ENCODE measurements at regions not wholly inside any gene's neighbourhood (a gene's known extent, or its start where the extent isn't known, plus 50 kb on each side); places are given as distances from the start of the nearest gene placed in this dataset.

DNA sequence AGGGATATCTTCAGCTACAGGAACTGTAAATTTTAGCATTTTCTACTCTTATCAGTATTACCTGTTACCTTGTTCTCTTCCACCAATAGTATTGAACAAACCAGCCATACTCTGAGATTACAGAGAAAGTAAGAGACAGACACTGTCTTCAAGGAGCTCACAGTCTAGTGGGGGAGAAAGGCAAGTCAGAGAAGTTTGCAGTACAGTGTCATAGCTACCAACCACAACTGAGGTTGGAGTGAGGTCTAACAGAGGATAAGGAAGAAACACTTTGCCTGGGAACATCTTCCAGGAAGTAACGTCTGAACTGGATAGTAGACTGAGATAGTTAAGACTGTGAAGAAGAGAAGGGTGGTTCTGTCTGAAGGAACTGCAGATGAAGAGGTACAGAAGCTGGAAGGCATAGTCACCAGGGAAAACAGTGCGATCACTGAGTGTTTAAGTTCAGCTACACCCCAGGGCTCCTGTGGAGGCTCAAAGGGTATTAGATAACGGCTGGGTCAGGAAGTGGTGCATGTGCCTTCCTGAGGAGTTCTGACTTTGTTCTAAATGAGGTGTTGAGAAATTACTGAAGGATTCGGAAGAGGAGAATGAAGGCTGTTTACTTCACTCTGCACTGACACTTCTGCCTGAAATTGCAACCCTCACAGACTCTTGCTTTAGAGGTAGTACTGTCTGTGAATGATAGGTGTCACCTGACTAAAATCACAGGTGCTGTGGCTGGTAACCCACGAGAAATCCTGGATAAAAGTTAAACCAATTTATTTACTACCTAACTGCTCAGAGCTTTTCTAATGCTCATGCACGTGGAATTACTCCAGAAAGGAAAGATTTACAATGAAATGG, 841.6 kb downstream of the MAT2B start:
- no peak for DNase-seq (ENCODE audit: low read depth in 2 of 2)

DNA sequence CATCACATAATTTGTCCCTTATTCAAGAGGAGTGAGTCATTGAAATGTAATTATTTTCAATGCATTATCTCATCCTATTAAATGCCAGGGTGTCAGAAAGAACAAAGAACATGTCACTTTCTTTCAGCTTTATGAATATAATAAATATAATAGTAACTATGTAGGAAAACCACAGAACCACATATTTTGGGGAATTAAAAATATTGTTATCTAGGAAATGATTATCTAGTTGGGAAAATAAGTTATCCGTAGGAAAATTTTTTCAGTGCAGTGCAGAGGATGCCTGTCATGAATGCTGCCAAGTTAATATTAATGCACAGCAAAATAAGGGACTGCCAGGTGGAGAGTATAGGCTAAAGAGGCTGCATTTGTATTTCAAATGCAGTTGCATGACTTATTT, 844.8 kb downstream of the MAT2B start:
- no peak for DNase-seq (ENCODE audit: low read depth in 2 of 2)

DNA sequence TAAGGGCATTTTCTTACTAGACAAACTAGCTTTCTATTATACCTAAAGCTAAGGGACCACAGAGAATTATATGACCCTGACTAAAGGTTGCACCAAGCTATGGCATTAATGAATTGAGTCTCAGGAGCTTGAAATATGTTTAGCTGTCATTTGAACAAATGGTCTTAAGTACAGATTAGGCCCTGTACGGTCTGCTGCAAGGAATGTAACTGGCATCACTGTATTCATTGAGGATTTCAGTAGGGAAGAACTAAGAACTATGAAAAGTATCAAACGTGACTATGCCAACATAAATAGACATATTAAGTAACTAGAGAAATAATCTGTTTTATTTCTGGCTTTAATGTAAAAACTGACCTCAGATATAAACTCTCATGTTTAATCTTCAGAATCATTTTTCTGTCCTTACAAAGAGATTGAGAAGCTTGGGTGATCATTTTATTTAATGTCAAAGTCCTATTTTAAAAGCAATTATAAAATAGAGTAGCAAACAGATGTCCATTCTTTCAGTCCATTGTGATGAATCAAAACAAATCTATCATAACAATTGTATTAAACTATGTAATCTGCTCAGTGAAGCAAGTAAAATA, 845.9 kb downstream of the MAT2B start:
- DNase-seq (ENCODE audit: low read depth in 2 of 2) = no peak

DNA sequence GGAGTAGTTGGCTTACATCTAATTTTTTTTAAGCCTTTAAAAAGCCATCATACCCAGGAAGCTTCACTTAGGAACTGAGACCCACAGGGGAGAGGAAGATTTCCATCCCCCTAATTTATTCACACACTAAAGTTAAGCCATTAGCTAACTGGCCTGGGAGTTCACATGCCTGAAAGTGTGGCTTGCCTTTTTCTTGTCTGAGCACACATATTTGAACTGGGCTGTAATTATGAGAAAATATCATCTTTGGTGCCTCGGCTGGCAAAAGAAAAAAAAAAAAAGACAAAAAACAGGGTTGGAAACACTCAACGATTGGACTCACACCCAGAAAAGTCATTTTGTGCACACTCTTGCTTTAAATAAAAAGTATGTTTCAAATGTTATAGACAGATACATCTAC, 847.3 kb downstream of the MAT2B start:
- no peak for DNase-seq (ENCODE audit: low read depth in 2 of 2)

DNA sequence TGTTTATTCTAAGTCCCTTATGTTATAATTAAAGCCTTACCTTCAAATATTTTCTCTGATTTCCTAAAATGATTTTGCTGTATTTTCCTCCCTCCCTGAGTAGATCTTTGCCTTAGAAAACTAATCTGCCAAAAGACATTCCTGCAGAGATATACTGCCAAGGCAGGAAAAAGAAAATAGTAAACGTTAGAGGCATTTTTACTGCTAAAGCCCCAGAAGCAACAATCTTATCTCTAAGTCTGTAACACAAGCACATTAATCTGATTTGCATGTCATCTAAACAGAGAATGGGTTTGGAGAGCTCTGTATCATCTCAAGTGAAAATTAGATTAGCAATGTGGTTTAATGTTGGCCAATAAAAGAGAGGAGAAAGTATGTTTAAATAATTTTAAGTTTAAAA, 847.7 kb downstream of the MAT2B start:
- DNase-seq (ENCODE audit: low read depth in 2 of 2) = no peak

DNA sequence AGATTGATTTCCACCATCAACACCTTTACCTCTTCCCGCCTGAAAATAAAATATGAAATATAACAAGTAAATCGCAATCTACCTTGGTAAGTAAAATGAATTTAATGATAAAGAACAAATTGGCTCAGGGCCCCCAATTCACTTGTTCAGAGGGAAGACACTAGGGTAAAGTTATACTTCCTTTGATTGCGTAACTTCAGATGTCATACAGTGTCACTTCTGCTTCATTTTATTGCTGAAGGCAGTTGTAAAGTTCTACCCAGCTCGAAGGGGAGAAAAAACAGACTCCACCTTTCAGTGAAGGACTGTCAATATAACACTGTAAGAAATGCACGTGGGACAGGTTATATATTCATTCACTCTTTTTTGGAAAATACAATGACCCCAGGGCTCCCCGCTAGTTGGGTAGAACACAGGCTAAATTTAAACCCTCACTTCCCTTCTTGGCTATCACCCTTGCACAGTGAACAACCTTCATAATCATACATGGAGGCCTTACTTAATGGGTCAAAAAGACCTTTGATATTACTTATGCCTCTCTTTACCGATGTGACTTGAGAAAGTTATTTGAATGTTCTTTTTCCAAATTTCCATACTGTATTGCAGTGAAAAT, 848.8 kb downstream of the MAT2B start:
- no peak for DNase-seq (ENCODE audit: low read depth in 2 of 2)

DNA sequence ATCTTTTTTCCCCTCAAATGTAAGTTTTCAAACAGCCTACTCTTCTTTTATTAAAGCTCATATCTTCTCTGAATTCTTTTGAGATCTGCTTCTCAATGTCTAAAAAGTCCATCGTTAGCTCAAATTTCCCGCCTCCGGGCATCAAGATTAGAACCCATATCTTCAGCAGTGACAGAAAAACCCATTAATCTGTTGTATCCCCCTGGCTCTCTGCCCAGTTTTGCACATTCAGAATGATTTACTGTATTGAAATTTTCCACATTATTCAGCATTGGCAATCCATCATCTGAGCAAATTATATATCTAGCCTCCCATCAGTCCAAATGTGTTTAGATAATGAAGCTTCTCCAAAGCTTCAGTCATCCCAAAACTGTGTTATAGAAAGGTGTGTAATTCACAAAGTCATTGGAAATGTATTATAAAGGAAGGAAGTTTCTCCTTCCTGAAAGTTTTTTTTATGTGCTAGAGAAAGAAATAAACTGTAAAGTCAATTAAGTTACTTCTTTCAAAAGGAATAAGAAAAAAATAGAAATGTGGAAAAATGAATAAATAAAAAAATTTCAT, 849.9 kb downstream of the MAT2B start:
- DNase-seq (ENCODE audit: low read depth in 2 of 2) = no peak

DNA sequence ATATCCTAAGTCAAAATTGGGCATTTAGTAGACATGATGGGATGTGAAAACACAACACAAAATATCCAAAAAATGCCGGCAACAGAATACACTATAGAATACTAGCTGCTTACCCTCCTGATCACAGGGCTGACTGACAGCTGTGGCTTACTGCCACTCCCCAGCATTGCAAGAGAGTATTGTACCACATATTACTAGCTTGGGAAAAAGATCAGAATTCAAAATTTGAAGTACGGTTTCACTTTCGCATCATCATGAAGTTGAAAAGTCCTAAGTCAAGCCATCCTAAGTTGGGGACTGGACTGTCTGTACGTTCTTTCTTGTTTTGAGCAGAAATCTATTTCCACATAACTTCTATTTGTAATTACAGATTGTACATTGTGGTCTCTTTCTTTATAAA, 851.4 kb downstream of the MAT2B start:
- DNase-seq (ENCODE audit: low read depth in 2 of 2) = no peak

DNA sequence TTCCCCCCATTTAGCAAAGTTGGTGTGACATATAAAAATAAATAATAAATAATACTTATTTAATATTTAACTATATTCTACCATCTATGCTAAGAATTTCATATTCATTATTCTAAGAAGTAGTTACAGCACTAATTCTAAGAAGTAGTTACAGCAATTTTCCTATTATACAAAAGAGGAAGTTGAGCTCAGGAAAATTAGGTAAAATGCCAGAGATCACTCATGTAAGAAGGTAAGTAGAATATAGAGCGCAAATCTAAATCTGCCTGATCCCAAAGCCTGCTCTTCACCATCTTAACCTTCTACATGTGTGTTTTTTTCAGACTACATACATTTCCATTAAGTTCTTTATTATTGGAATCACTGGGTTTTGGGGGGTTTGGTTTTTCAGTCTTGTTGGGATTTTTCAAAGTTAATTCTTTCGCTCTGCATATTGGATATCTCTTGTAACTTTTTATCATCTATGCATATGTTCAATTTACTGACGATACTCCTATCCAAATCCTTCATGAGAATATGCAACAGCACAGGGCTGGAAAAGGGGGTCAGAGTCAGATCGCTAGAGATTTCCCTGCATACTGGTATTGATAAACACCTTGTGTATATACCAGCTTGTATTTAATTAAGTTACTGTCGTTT, 852.1 kb downstream of the MAT2B start:
- DNase-seq (ENCODE audit: low read depth in 2 of 2) = no peak

DNA sequence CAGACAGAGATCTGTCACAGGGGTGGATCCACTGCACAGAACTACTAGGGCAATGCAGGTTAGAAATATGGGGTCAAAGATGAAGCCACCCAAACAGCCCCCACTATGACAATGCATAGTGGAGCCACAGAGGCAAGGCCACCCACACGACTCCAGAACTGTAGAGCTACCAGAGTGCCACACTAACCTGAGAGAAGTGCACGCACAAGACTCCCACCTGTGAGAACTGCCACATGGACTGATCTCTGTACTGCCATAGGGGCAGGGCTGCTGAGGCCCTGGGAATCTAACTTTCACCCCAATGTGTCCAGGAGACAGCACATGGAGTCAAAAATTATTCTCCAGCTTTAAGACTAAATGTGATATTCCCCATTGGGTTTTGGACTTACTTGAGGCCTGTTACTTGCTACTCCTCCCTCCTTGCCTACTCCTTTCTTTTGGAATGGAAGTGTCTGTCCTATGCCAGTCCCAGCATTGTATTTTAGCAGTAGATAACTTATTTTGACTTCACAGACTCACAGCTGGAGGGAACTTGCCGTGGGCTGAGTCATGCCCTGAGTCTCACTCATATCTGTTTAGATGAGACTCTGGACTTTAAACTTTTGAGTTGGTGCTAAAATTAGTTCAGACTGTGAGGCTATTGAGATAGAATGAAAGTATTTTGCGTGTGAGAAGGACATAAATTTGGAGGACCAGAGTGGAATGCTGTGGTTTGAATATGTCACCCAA, 853.3 kb downstream of the MAT2B start:
- DNase-seq (ENCODE audit: low read depth in 2 of 2) = no peak

DNA sequence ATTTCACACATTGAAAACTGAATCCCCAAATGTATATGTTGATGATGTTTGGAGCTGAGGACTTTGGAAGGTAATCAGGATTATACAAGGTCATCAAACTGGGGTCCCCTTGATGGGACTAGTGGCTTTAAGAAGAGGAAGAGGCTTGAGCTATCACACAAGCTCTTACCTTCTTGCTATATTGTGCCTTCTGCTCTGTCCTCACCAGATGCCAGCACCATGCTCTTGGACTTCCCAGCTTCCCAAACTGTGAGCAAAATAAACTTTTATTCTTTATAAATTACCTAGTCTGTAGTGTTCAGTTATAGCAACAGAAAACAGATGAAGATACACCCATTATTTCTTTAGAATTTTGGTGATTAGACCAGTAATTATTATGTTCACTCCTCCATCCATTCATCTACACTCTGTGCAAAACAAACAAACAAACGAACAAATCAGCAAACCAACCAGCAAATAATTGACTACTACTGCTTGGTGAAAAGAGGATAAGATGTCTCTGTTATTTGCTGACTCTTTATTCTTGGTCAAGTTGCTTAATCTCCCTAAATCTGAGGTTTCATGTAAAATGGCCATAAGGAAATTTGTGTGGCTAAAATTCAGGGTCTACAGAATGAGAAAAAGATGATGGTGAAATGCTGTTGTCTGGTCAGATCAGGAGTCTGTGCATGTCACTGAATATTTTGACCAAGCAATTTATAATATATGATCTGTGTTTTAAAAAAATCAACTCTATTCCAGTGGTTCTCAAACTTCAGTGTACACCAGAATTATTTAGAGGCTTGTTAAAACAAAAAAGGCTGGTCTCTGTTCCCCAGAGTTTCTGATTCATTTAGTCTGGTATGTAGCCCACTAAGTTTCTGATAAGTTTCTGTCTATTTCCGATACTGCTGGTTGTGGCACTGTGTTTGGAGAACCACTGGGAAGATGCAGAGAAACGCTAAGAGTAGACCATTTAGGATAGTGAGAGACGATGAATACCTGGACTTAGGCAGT, 854.1 kb downstream of the MAT2B start:
- no peak for DNase-seq (ENCODE audit: low read depth in 2 of 2)

DNA sequence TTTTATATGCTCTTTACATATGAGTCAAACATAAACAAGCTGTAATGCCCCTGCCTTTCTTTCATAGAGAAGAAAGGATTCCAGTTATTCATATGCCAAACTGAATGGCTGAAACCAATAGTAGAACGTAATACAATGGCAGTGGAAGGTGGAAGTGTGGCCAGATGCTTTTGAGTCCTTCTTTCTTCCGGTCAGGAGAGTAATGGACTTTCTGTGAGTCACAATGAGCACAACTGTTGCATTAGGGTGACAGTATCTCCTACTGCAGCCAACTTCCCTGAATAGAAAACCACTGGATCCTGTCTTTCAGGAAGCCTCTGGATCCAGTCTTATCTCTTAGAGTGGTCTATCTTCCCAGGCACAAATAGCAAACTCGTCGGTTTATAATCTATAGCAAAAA, 855.2 kb downstream of the MAT2B start:
- no peak for DNase-seq (ENCODE audit: low read depth in 2 of 2)

DNA sequence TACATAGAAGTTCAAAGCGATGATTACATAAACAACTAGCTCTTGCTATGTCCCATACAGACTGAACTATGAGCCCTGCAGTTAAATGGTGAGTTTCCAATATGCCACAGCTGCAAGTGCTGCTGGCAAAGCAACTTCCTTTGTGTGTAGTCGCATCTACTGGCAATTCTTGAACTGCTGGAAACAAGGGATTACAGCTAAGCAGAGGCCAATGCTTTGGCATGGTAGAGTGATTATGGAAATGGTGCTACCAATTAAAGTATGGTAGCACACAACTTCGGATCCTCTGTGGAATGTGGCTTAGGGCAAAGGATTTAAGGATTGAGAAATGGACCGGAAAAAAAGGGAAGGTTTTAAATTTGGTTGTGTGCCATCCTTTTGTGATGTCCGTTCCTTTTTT, 856.6 kb downstream of the MAT2B start:
- DNase-seq (ENCODE audit: low read depth in 2 of 2) = no peak

DNA sequence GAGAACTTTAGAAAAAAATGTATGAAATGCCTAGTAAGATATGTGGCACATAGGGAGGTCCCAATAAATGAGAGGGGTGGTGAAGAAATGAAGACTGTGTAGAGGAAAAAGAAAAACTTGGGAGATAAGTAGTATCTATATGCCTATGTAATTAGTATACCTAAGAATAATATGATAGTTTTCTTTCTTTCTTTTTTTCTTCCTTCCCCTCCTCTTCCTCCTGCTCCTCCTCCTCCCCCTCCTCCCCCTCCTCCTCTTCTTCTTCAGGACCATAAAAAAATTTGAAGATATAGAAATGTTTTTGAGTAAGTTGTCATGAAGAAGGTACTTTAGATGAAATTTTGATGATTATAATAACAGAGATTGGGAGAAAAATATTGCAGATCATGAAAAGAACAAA, 857.4 kb downstream of the MAT2B start:
- no peak for DNase-seq (ENCODE audit: low read depth in 2 of 2)

DNA sequence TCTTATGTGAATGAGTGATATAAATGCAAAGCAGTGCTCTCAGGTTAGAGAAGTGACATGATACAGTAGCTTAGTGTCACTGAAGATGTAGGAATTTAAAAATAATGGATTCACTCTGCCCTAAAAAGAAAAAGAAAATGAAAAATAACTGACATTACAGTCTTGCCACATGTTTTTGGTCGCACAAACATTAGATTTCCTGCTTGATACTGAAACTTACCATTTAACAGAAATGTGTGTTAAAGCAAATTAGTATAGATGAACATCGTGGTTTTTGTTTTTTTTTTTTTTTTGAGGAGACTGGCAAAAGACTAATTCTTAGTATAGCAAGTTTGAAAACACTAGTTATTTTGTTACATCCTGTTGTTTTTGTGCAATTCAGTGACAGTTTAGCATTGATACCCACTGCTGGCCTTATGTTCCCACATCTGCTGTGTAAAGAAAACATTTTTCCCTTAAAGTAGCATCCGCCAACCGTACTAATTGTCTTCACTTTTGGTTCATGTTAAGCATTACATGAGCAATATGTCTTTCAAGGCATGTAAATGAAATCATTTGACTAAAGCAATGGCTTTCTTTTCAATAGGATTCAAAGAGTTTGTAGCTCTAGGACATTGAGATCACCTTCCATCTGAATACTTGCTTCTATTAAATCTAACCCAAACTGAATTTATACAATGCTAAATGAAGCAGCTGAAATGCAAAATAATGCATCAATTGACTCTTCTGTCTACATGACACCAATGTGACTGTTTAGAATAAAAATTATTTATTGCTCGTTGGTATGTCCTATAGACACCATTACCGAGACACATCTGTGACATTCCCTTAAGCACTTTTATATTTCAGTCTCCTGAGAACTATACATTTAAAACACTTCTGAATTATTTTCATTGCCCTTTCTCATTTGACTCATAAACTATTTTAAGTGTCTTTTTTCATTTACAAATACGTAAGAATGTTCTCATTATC, 859.1 kb downstream of the MAT2B start:
- DNase-seq (ENCODE audit: low read depth in 2 of 2) = no peak

DNA sequence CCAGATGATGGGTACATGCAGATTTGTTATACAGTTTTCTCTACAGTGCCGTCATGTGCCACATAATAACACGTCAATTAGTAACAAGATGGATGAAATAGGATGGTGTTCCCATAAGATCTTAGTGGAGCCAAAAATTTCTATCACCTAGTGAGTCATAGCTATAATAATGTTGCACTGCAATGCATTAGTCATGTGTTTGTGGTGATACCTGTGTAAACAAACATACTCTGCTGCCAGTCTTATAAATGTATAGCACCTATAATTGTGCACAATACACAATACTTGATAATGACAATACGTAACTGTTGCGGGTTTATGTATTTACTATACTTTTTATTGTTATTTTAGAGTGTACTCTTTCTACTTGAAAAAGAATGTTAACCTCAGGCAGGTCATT, 865.4 kb downstream of the MAT2B start:
- DNase-seq (ENCODE audit: low read depth in 2 of 2) = no peak

DNA sequence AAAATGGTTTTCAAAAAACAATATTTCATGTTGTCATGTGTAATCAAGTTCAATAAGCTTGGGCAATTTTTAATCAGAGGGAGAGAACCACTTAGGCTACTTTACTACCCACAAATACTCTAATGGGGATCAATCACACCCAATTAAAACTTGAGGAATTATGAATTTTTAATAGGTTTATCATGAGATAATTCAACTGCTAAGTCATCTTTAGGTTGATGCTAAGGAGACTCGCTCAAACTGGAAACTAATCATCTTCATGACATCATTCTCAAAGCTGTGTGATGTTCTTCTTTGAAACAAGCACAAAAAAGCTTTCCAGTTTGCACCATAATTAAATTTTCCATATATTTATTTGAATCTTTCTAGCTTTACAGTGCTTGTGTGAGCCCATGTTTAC, 867.5 kb downstream of the MAT2B start:
- no peak for DNase-seq (ENCODE audit: low read depth in 2 of 2)

DNA sequence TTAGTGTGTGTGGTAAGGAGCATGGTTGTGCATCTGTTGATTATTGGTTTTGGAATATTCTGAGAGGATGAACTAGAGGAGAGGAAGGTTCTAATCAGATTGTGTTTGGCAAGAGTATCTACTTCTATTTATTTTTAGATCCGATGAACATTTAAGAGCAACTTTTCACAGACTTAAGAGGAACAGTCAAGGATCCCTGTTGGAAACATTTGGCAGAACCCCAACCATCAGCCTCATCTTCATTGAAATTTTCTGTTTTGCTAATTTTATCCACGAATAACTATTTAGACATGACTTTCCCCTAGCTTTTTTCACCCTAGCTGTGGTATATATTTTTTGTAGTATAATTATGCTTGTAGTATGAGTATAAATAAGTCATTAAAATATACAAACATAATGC, 868.5 kb downstream of the MAT2B start:
- DNase-seq (ENCODE audit: low read depth in 2 of 2) = no peak

DNA sequence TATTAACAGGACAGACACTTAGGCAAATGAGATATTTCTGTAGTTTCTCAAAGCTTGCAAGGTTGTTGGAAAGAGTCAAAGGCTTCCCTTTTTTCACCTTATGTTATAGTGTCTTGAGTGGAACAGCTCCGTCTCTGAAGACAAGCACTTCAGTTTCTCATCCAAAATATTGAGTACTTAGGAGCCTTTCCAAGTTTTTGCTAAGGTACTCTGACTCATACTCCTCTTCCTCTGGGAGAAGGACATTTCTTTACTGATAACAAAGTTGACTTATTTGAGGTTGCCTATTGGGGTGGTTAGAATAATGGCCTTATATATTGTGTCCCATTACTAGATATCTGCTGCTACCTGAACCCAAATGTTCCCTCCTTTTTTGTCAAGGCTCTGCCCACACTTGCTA, 869.6 kb downstream of the MAT2B start:
- no peak for DNase-seq (ENCODE audit: low read depth in 2 of 2)
